HG03066 (cell line): ENCODE measurements at regions not wholly inside any gene's neighbourhood (a gene's known extent, or its start where the extent isn't known, plus 50 kb on each side); places are given as distances from the start of the nearest gene placed in this dataset.

Experiments used
- ATAC-seq: cut with Tn5 transposase; IDR thresholded peaks from one replicate; pipeline ENCODE4 v1.9.1; 2021; ENCODE audit warnings: low read depth; ENCODE audit not compliant: unreplicated experiment

GRCh38 chr11:79708319-79708932, 267.6 kb upstream of the TENM4 start:
- no peak for ATAC-seq

- ATAC-seq: no peak
These were observed 264.8 kb upstream of the TENM4 start for GRCh38 chr11:79705648-79706047.

- no peak for ATAC-seq
These were observed 261.5 kb upstream of the TENM4 start for GRCh38 chr11:79702303-79702702.

- no peak for ATAC-seq
These were observed 258.4 kb upstream of the TENM4 start for GRCh38 chr11:79699246-79699645.

GRCh38 chr11:79697905-79698304, 257.1 kb upstream of the TENM4 start:
- ATAC-seq: no peak

GRCh38 chr11:79694368-79694767, 253.5 kb upstream of the TENM4 start:
- no peak for ATAC-seq

GRCh38 chr11:79691445-79691844, 250.6 kb upstream of the TENM4 start:
- ATAC-seq: no peak

- no peak for ATAC-seq
These were observed 246.0 kb upstream of the TENM4 start for GRCh38 chr11:79686703-79687419.

- no peak for ATAC-seq
These were observed 243.1 kb upstream of the TENM4 start for GRCh38 chr11:79683930-79684329.

GRCh38 chr11:79678780-79679452, 238.1 kb upstream of the TENM4 start:
- no peak for ATAC-seq

- no peak for ATAC-seq
These were observed 235.6 kb upstream of the TENM4 start for GRCh38 chr11:79676396-79676795.

- no peak for ATAC-seq
These were observed 234.3 kb upstream of the TENM4 start for GRCh38 chr11:79675081-79675480.

GRCh38 chr11:79672786-79673185, 232.0 kb upstream of the TENM4 start:
- no peak for ATAC-seq

- ATAC-seq: no peak
These were observed 230.6 kb upstream of the TENM4 start for GRCh38 chr11:79671401-79671800.

GRCh38 chr11:79670882-79671281, 230.1 kb upstream of the TENM4 start:
- ATAC-seq: no peak

GRCh38 chr11:79668575-79668974, 227.7 kb upstream of the TENM4 start:
- no peak for ATAC-seq

- ATAC-seq: no peak
These were observed 226.6 kb upstream of the TENM4 start for GRCh38 chr11:79667380-79667779.

GRCh38 chr11:79663017-79663416, 222.2 kb upstream of the TENM4 start:
- no peak for ATAC-seq

- ATAC-seq: no peak
These were observed 220.5 kb upstream of the TENM4 start for GRCh38 chr11:79661373-79661772.

- ATAC-seq: no peak
These were observed 208.1 kb upstream of the TENM4 start for GRCh38 chr11:79648766-79649520.

- no peak for ATAC-seq
These were observed 196.4 kb upstream of the TENM4 start for GRCh38 chr11:79637219-79637618.
